MM.1S (cell line): ENCODE measurements at regions not wholly inside any gene's neighbourhood (a gene's known extent, or its start where the extent isn't known, plus 50 kb on each side); places are given as distances from the start of the nearest gene placed in this dataset.

Experiments used
- EZH2 ChIP-seq: fragments of 300-600 bp; sonication (generic); optimal IDR thresholded peaks from 2 replicates; pipeline ENCODE3; 2017; ENCODE audit warnings: low read depth, mild to moderate bottlenecking, antibody characterized with exemption, low read length, mixed read lengths
- TF ChIP-seq, protein P1 (sequence below): fragments of 300-600 bp; sonication (generic); IDR thresholded peaks from 2 replicates; pipeline ENCODE4 v1.5.1; 2016; ENCODE audit warnings: antibody characterized with exemption, low read length, mixed read lengths

DNA sequence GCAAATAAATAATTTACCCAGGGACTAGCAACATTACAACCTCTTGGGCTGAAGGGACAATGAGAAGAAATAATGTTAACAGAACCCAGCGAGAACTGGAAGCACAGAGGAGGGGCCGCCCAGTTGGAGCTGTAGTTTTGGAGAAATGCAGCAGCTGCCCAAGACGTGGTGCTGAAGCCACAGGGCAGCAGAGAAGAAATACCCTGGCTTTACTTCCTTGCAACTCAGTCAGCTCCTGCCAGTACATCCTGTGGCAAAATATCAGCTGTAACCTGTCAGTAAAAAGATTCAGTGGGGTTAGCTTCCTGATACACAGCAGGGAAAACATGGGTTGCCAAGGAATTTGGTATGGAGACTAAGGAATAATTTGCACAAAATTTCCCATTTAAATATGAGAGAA lies 283.6 kb upstream of the USP25 start:
- TF ChIP-seq, protein P1, sequence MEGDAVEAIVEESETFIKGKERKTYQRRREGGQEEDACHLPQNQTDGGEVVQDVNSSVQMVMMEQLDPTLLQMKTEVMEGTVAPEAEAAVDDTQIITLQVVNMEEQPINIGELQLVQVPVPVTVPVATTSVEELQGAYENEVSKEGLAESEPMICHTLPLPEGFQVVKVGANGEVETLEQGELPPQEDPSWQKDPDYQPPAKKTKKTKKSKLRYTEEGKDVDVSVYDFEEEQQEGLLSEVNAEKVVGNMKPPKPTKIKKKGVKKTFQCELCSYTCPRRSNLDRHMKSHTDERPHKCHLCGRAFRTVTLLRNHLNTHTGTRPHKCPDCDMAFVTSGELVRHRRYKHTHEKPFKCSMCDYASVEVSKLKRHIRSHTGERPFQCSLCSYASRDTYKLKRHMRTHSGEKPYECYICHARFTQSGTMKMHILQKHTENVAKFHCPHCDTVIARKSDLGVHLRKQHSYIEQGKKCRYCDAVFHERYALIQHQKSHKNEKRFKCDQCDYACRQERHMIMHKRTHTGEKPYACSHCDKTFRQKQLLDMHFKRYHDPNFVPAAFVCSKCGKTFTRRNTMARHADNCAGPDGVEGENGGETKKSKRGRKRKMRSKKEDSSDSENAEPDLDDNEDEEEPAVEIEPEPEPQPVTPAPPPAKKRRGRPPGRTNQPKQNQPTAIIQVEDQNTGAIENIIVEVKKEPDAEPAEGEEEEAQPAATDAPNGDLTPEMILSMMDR = no peak
- TF ChIP-seq EZH2 = no peak
